MM.1S (cell line): ENCODE measurements at regions not wholly inside any gene's neighbourhood (a gene's known extent, or its start where the extent isn't known, plus 50 kb on each side); places are given as distances from the start of the nearest gene placed in this dataset.

Experiments used
- DNase-seq: peaks from one replicate; pipeline ENCODE4 v3.0.0-alpha.2; 2015
- H2AFZ ChIP-seq: fragments of 300-600 bp; sonication (generic); 2 replicates; pipeline ENCODE4 v1.6.0; 2016; ENCODE audit warnings: antibody characterized with exemption, low read length
- H3F3A ChIP-seq: fragments of 300-600 bp; sonication (generic); 2 replicates; pipeline ENCODE4 v1.6.1; 2016; ENCODE audit warnings: mild to moderate bottlenecking, antibody characterized with exemption, low read length, moderate library complexity, mixed read lengths; ENCODE audit not compliant: insufficient read depth
- H3K27ac ChIP-seq: fragments of 300-600 bp; sonication (generic); 2 replicates; pipeline ENCODE4 v1.5.1; 2016; ENCODE audit warnings: mild to moderate bottlenecking, low read length
- H3K27me3 ChIP-seq: fragments of 300-600 bp; sonication (generic); replicated peaks from 2 replicates; pipeline ENCODE4 v1.6.0; 2016; ENCODE audit warnings: low read length; ENCODE audit not compliant: insufficient read depth
- H3K36me3 ChIP-seq: fragments of 300-600 bp; sonication (generic); replicated peaks from 2 replicates; pipeline ENCODE4 v1.6.1; 2016; ENCODE audit warnings: mild to moderate bottlenecking, low read length, mixed read lengths; ENCODE audit not compliant: insufficient read depth
- H3K4me1 ChIP-seq: fragments of 300-600 bp; sonication (generic); 2 replicates; pipeline ENCODE4 v1.6.1; 2016; ENCODE audit warnings: low read length, mixed read lengths
- H3K4me2 ChIP-seq: fragments of 300-600 bp; sonication (generic); 2 replicates; pipeline ENCODE4 v1.6.0; 2016; ENCODE audit warnings: low read depth, low read length
- H3K4me3 ChIP-seq: fragments of 300-600 bp; sonication (generic); 2 replicates; pipeline ENCODE4 v1.5.1; 2016; ENCODE audit warnings: low read length, mixed read lengths
- H3K79me2 ChIP-seq: fragments of 300-600 bp; sonication (generic); 2 replicates; pipeline ENCODE4 v1.6.1; 2016; ENCODE audit warnings: mixed run types, low read length, mixed read lengths
- H3K9ac ChIP-seq: fragments of 300-600 bp; sonication (generic); 2 replicates; pipeline ENCODE4 v1.6.1; 2016; ENCODE audit warnings: low read length, mixed read lengths
- H3K9me2 ChIP-seq: fragments of 300-600 bp; sonication (generic); replicated peaks from 2 replicates; pipeline ENCODE4 v1.6.1; 2016; ENCODE audit warnings: mild to moderate bottlenecking, low read length, mixed read lengths; ENCODE audit not compliant: insufficient read depth
- H3K9me3 ChIP-seq: fragments of 300-600 bp; sonication (generic); replicated peaks from 2 replicates; pipeline ENCODE4 v1.6.1; 2016; ENCODE audit warnings: mild to moderate bottlenecking, low read length, mixed read lengths; ENCODE audit not compliant: insufficient read depth
- H4K20me1 ChIP-seq: fragments of 300-600 bp; sonication (generic); 2 replicates; pipeline ENCODE4 v1.6.1; 2016; ENCODE audit warnings: mild to moderate bottlenecking, low read length, moderate library complexity, mixed read lengths; ENCODE audit not compliant: insufficient read depth
- CTCF ChIP-seq: fragments of 300-600 bp; sonication (generic); IDR thresholded peaks from 2 replicates; pipeline ENCODE4 v1.5.1; 2016; ENCODE audit warnings: antibody characterized with exemption, low read length, mixed read lengths
- EZH2 ChIP-seq: fragments of 300-600 bp; sonication (generic); optimal IDR thresholded peaks from 2 replicates; pipeline ENCODE3; 2017; ENCODE audit warnings: low read depth, mild to moderate bottlenecking, antibody characterized with exemption, low read length, mixed read lengths
- EZH2phosphoT487 ChIP-seq: fragments of 300-600 bp; sonication (generic); IDR thresholded peaks from 2 replicates; pipeline ENCODE4 v1.6.1; 2018; ENCODE audit warnings: antibody characterized with exemption, low read length

GRCh38 chr1:170864876-170865538 is 70.3 kb upstream of the MROH9 start:
- TF ChIP-seq EZH2phosphoT487 (no peak), EZH2 (no peak), CTCF (no peak)
- no peak for DNase-seq
- H2AFZ ChIP-seq: no peak overlapping the region
- H3K9ac ChIP-seq: no peak overlapping the region
- H3K4me1 ChIP-seq: no peaks in the 10 kb centered on the region
- no peak overlapping the region for H3K4me2 ChIP-seq
- H4K20me1 ChIP-seq: no peaks in the 10 kb centered on the region
- no peak overlapping the region for H3K4me3 ChIP-seq
- H3K36me3 ChIP-seq: no peaks in the 10 kb centered on the region
- no peaks in the 10 kb centered on the region for H3K79me2 ChIP-seq
- no peaks in the 10 kb centered on the region for H3F3A ChIP-seq
- no peak overlapping the region for H3K27ac ChIP-seq
- H3K27me3 ChIP-seq: no peaks in the 10 kb centered on the region
- H3K9me2 ChIP-seq: no peaks in the 10 kb centered on the region
- H3K9me3 ChIP-seq: no peaks in the 10 kb centered on the region

- H3K36me3 ChIP-seq: no peaks in the 10 kb centered on the region
- H3K9me2 ChIP-seq: no peaks in the 10 kb centered on the region
- H3K79me2 ChIP-seq: no peaks in the 10 kb centered on the region
- H3K27me3 ChIP-seq: no peaks in the 10 kb centered on the region
- H3K4me3 ChIP-seq: no peak overlapping the region
- no peaks in the 10 kb centered on the region for H4K20me1 ChIP-seq
- H2AFZ ChIP-seq: no peak overlapping the region
- H3K4me2 ChIP-seq: no peak overlapping the region
- H3K4me1 ChIP-seq: no peaks in the 10 kb centered on the region
- no peaks in the 10 kb centered on the region for H3K9me3 ChIP-seq
- H3K9ac ChIP-seq: no peak overlapping the region
- H3K27ac ChIP-seq: no peak overlapping the region
- no peak for TF ChIP-seq CTCF
- TF ChIP-seq EZH2phosphoT487: no peak
- no peak for TF ChIP-seq EZH2
- DNase-seq: no peak
- no peaks in the 10 kb centered on the region for H3F3A ChIP-seq
Measured at GRCh38 chr1:170866646-170867045, 68.7 kb upstream of the MROH9 start.

GRCh38 chr1:170871868-170872267 is 63.5 kb upstream of the MROH9 start:
- H3K4me2 ChIP-seq: no peak overlapping the region
- no peaks in the 10 kb centered on the region for H3K27me3 ChIP-seq
- no peak overlapping the region for H3K9ac ChIP-seq
- H2AFZ ChIP-seq: no peak overlapping the region
- TF ChIP-seq CTCF (no peak), EZH2 (no peak), EZH2phosphoT487 (no peak)
- H3K4me3 ChIP-seq: no peak overlapping the region
- no peaks in the 10 kb centered on the region for H3K9me3 ChIP-seq
- no peaks in the 10 kb centered on the region for H3K36me3 ChIP-seq
- no peaks in the 10 kb centered on the region for H4K20me1 ChIP-seq
- no peaks in the 10 kb centered on the region for H3K9me2 ChIP-seq
- no peak for DNase-seq
- H3K79me2 ChIP-seq: no peaks in the 10 kb centered on the region
- peaks cover 8% of the 10 kb centered on the region; the same call in 1 of the 2 replicates for H3K4me1 ChIP-seq
- H3F3A ChIP-seq: no peaks in the 10 kb centered on the region
- H3K27ac ChIP-seq: no peak overlapping the region
